ENCODE measurements at regions not wholly inside any gene's neighbourhood (a gene's known extent, or its start where the extent isn't known, plus 50 kb on each side); places are given as distances from the start of the nearest gene placed in this dataset.
"Not testable (repeated sequence)": the region's sequence is repeated elsewhere in the genome, so short reads cannot be mapped to it uniquely, and the experiment has no call there.

- DNase-seq: no peak
- peak overlapping the region; percentile 32 for H3K27ac Mint-ChIP-seq
- no peaks in the 10 kb centered on the region for H3K36me3 Mint-ChIP-seq (ENCODE audit: low read depth)
- peaks cover 35% of the 10 kb centered on the region for H3K27me3 Mint-ChIP-seq
- peaks cover 8% of the 10 kb centered on the region for H3K4me1 Mint-ChIP-seq
- H3K4me3 Mint-ChIP-seq: no peak overlapping the region
- no peaks in the 10 kb centered on the region for H3K9me3 ChIP-seq (ENCODE audit: control insufficient read depth, low read length, poor library complexity, severe bottlenecking)
- ATAC-seq: no peak
These were observed 502.3 kb downstream of the DIRAS2 start for GRCh38 chr9:90140131-90140818.

GRCh38 chr9:90141723-90142122 lies 500.9 kb downstream of the DIRAS2 start:
- Mint-ChIP-seq H3K36me3 (ENCODE audit: low read depth) (peaks cover 2% of the 10 kb centered on the region), H3K27ac (no peak overlapping the region), H3K4me3 (no peak overlapping the region), H3K27me3 (peaks cover 35% of the 10 kb centered on the region), H3K4me1 (peaks cover 8% of the 10 kb centered on the region)
- DNase-seq (no peak), ATAC-seq (no peak)
- no peaks in the 10 kb centered on the region for H3K9me3 ChIP-seq (ENCODE audit: control insufficient read depth, low read length, poor library complexity, severe bottlenecking)

GRCh38 chr9:90142580-90142979 lies 500.0 kb downstream of the DIRAS2 start:
- no peak overlapping the region for H3K27ac Mint-ChIP-seq
- H3K4me1 Mint-ChIP-seq: peaks cover 8% of the 10 kb centered on the region
- H3K4me3 Mint-ChIP-seq: no peak overlapping the region
- peaks cover 2% of the 10 kb centered on the region for H3K36me3 Mint-ChIP-seq (ENCODE audit: low read depth)
- no peaks in the 10 kb centered on the region for H3K9me3 ChIP-seq (ENCODE audit: control insufficient read depth, low read length, poor library complexity, severe bottlenecking)
- DNase-seq (peak in 1 of 3 donors; percentile 43), ATAC-seq (no peak)
- peaks cover 39% of the 10 kb centered on the region for H3K27me3 Mint-ChIP-seq

- no peak for ATAC-seq
- Mint-ChIP-seq H3K4me3 (no peak overlapping the region), H3K27ac (no peak overlapping the region)
These were observed 495.2 kb downstream of the DIRAS2 start for GRCh38 chr9:90147426-90147825.

GRCh38 chr9:90156318-90156717 lies 486.3 kb downstream of the DIRAS2 start:
- Mint-ChIP-seq H3K36me3 (ENCODE audit: low read depth) (no peaks in the 10 kb centered on the region), H3K4me1 (no peaks in the 10 kb centered on the region), H3K4me3 (no peak overlapping the region), H3K27ac (no peak overlapping the region), H3K27me3 (peaks cover 26% of the 10 kb centered on the region)
- DNase-seq: no peak
- H3K9me3 ChIP-seq (ENCODE audit: control insufficient read depth, low read length, poor library complexity, severe bottlenecking): no peaks in the 10 kb centered on the region
- ATAC-seq: no peak

More at GRCh38 chr9:90147426-90147825, 495.2 kb downstream of the DIRAS2 start:
- Mint-ChIP-seq H3K4me1 (peaks cover 3% of the 10 kb centered on the region), H3K27me3 (peaks cover 15% of the 10 kb centered on the region), H3K36me3 (ENCODE audit: low read depth) (peaks cover 2% of the 10 kb centered on the region)
- DNase-seq: no peak
- H3K9me3 ChIP-seq (ENCODE audit: control insufficient read depth, low read length, poor library complexity, severe bottlenecking): no peaks in the 10 kb centered on the region

GRCh38 chr9:90162326-90162725 lies 480.3 kb downstream of the DIRAS2 start:
- no peak overlapping the region for H3K4me3 Mint-ChIP-seq
- ATAC-seq: no peak
- H3K36me3 Mint-ChIP-seq (ENCODE audit: low read depth): no peaks in the 10 kb centered on the region
- no peaks in the 10 kb centered on the region for H3K9me3 ChIP-seq (ENCODE audit: control insufficient read depth, low read length, poor library complexity, severe bottlenecking)
- no peak overlapping the region for H3K27ac Mint-ChIP-seq
- peaks cover 16% of the 10 kb centered on the region for H3K27me3 Mint-ChIP-seq
- DNase-seq: no peak
- no peaks in the 10 kb centered on the region for H3K4me1 Mint-ChIP-seq

GRCh38 chr9:90162819-90163218 lies 479.8 kb downstream of the DIRAS2 start:
- no peak for DNase-seq
- H3K9me3 ChIP-seq (ENCODE audit: control insufficient read depth, low read length, poor library complexity, severe bottlenecking): no peaks in the 10 kb centered on the region
- Mint-ChIP-seq H3K27ac (no peak overlapping the region), H3K27me3 (peaks cover 11% of the 10 kb centered on the region), H3K4me1 (no peaks in the 10 kb centered on the region), H3K36me3 (ENCODE audit: low read depth) (no peaks in the 10 kb centered on the region), H3K4me3 (no peak overlapping the region)
- no peak for ATAC-seq

GRCh38 chr9:90165281-90165680 lies 477.3 kb downstream of the DIRAS2 start:
- H3K9me3 ChIP-seq (ENCODE audit: control insufficient read depth, low read length, poor library complexity, severe bottlenecking): no peaks in the 10 kb centered on the region
- Mint-ChIP-seq H3K27ac (no peak overlapping the region), H3K27me3 (peaks cover 9% of the 10 kb centered on the region), H3K4me3 (no peak overlapping the region), H3K36me3 (ENCODE audit: low read depth) (no peaks in the 10 kb centered on the region), H3K4me1 (no peaks in the 10 kb centered on the region)
- ATAC-seq (no peak), DNase-seq (no peak)

- H3K27me3 Mint-ChIP-seq; ATAC-seq; DNase-seq; H3K27ac Mint-ChIP-seq; H3K36me3 Mint-ChIP-seq (ENCODE audit: low read depth); H3K9me3 ChIP-seq (ENCODE audit: control insufficient read depth, low read length, poor library complexity, severe bottlenecking); H3K4me1 Mint-ChIP-seq; H3K4me3 Mint-ChIP-seq: not testable (repeated sequence)
These were observed 476.2 kb downstream of the DIRAS2 start for GRCh38 chr9:90166374-90166773.

- peaks cover 6% of the 10 kb centered on the region for H3K9me3 ChIP-seq (ENCODE audit: control insufficient read depth, low read length, poor library complexity, severe bottlenecking)
- DNase-seq (no peak), ATAC-seq (no peak)
- H3K4me3 Mint-ChIP-seq: no peak overlapping the region
- H3K27me3 Mint-ChIP-seq: peaks cover 9% of the 10 kb centered on the region
- H3K27ac Mint-ChIP-seq: no peak overlapping the region
- no peaks in the 10 kb centered on the region for H3K36me3 Mint-ChIP-seq (ENCODE audit: low read depth)
- H3K4me1 Mint-ChIP-seq: no peaks in the 10 kb centered on the region
These were observed 474.7 kb downstream of the DIRAS2 start for GRCh38 chr9:90167914-90168313.

- no peak overlapping the region for H3K27ac Mint-ChIP-seq
- DNase-seq (no peak), ATAC-seq (no peak)
- H3K36me3 Mint-ChIP-seq (ENCODE audit: low read depth): no peaks in the 10 kb centered on the region
- H3K4me3 Mint-ChIP-seq: no peak overlapping the region
- H3K9me3 ChIP-seq (ENCODE audit: control insufficient read depth, low read length, poor library complexity, severe bottlenecking): peaks cover 6% of the 10 kb centered on the region
- H3K4me1 Mint-ChIP-seq: no peaks in the 10 kb centered on the region
- peaks cover 9% of the 10 kb centered on the region for H3K27me3 Mint-ChIP-seq
These were observed 473.1 kb downstream of the DIRAS2 start for GRCh38 chr9:90169490-90169889.

GRCh38 chr9:90173935-90174334 lies 468.7 kb downstream of the DIRAS2 start:
- not testable (repeated sequence) for H3K36me3 Mint-ChIP-seq (ENCODE audit: low read depth); H3K27ac Mint-ChIP-seq; ATAC-seq; H3K9me3 ChIP-seq (ENCODE audit: control insufficient read depth, low read length, poor library complexity, severe bottlenecking); H3K4me1 Mint-ChIP-seq; DNase-seq; H3K4me3 Mint-ChIP-seq
- H3K27me3 Mint-ChIP-seq: peaks cover 21% of the 10 kb centered on the region

- not testable (repeated sequence) for H3K36me3 Mint-ChIP-seq (ENCODE audit: low read depth); H3K9me3 ChIP-seq (ENCODE audit: control insufficient read depth, low read length, poor library complexity, severe bottlenecking); H3K27ac Mint-ChIP-seq; H3K4me3 Mint-ChIP-seq; H3K4me1 Mint-ChIP-seq; ATAC-seq; DNase-seq
- peaks cover 20% of the 10 kb centered on the region for H3K27me3 Mint-ChIP-seq
These were observed 468.3 kb downstream of the DIRAS2 start for GRCh38 chr9:90174346-90174745.

- peaks cover 2% of the 10 kb centered on the region for H3K4me1 Mint-ChIP-seq
- no peak overlapping the region for H3K4me3 Mint-ChIP-seq
- H3K27me3 Mint-ChIP-seq: peaks cover 18% of the 10 kb centered on the region
- peaks cover 6% of the 10 kb centered on the region for H3K9me3 ChIP-seq (ENCODE audit: control insufficient read depth, low read length, poor library complexity, severe bottlenecking)
- DNase-seq: no peak
- no peak for ATAC-seq
- no peaks in the 10 kb centered on the region for H3K36me3 Mint-ChIP-seq (ENCODE audit: low read depth)
- no peak overlapping the region for H3K27ac Mint-ChIP-seq
These were observed 467.4 kb downstream of the DIRAS2 start for GRCh38 chr9:90175257-90175656.
